DND-41 (cell line): ENCODE measurements at regions not wholly inside any gene's neighbourhood (a gene's known extent, or its start where the extent isn't known, plus 50 kb on each side); places are given as distances from the start of the nearest gene placed in this dataset.

Source experiments
- ATAC-seq: fragments of 200-7000 bp; cut with Tn5 transposase; 3 replicates; pipeline ENCODE4 v1.9.1; 2021; ENCODE audit warnings: low read depth; ENCODE audit not compliant: insufficient read depth
- DNase-seq: peaks from one replicate; pipeline ENCODE4 v3.0.0-alpha.2; 2020
- H2AFZ ChIP-seq: 2 replicates; pipeline ENCODE4 v1.6.0; 2012; ENCODE audit warnings: low read depth, low read length
- H3K27ac ChIP-seq: 2 replicates; pipeline ENCODE4 v1.5.1; 2012; ENCODE audit warnings: low read length, inconsistent platforms
- H3K27me3 ChIP-seq: fragments of 200-600 bp; sonication (generic); 2 replicates; pipeline ENCODE4 v1.6.0; 2012; ENCODE audit warnings: low read length, mild to moderate bottlenecking, inconsistent platforms; ENCODE audit not compliant: insufficient read depth, poor library complexity
- H3K36me3 ChIP-seq: 2 replicates; pipeline ENCODE4 v1.5.1; 2012; ENCODE audit warnings: low read length, inconsistent platforms; ENCODE audit not compliant: insufficient read depth
- H3K4me1 ChIP-seq: 2 replicates; pipeline ENCODE4 v1.5.1; 2012; ENCODE audit warnings: mild to moderate bottlenecking, low read length; ENCODE audit not compliant: insufficient read depth
- H3K4me2 ChIP-seq: 2 replicates; pipeline ENCODE4 v1.6.0; 2012; ENCODE audit warnings: mild to moderate bottlenecking, moderate library complexity, low read length, inconsistent platforms; ENCODE audit not compliant: insufficient read depth
- H3K4me3 ChIP-seq, 2 experiments: fragments of 200-600 bp in 1 of 2; shearing (Covaris generic) in 1 of 2; 2 replicates each; pipeline ENCODE4 v1.5.1; 2012 to 2016; ENCODE audit warnings: inconsistent platforms in 2 of 2, low read length in 2 of 2, mild to moderate bottlenecking in 2 of 2, low read depth in 1 of 2, moderate library complexity in 1 of 2
- H3K79me2 ChIP-seq: 2 replicates; pipeline ENCODE4 v1.6.0; 2012; ENCODE audit warnings: low read length, inconsistent platforms; ENCODE audit not compliant: insufficient read depth
- H3K9ac ChIP-seq: 2 replicates; pipeline ENCODE4 v1.6.0; 2012; ENCODE audit warnings: low read depth, mild to moderate bottlenecking, inconsistent platforms, low read length, moderate library complexity
- H3K9me3 ChIP-seq: 2 replicates; pipeline ENCODE4 v1.5.1; 2012; ENCODE audit warnings: low read length, moderate library complexity, mild to moderate bottlenecking, inconsistent platforms; ENCODE audit not compliant: insufficient read depth, severe bottlenecking
- H4K20me1 ChIP-seq: 2 replicates; pipeline ENCODE4 v1.6.0; 2012; ENCODE audit warnings: low read length; ENCODE audit not compliant: insufficient read depth
- CTCF ChIP-seq: IDR thresholded peaks from 2 replicates; pipeline ENCODE4 v1.5.1; 2012; ENCODE audit warnings: borderline replicate concordance, low read length, moderate library complexity, mild to moderate bottlenecking; ENCODE audit not compliant: poor library complexity, severe bottlenecking; ENCODE audit errors: extremely low read depth
- EZH2 ChIP-seq: IDR thresholded peaks from 3 replicates; pipeline ENCODE4 v1.6.1; 2012; ENCODE audit warnings: borderline replicate concordance, low read depth, mild to moderate bottlenecking, moderate library complexity, low read length, inconsistent platforms; ENCODE audit not compliant: severe bottlenecking

GRCh38 chr1:80593197-80593596 lies 1207.5 kb upstream of the ADGRL2 start:
- no peaks in the 10 kb centered on the region for H3K4me1 ChIP-seq
- no peak overlapping the region for H3K4me2 ChIP-seq
- H2AFZ ChIP-seq = no peak overlapping the region
- no peak overlapping the region for H3K9ac ChIP-seq
- no peaks in the 10 kb centered on the region for H3K27me3 ChIP-seq
- no peak overlapping the region for H3K4me3 ChIP-seq
- H3K79me2 ChIP-seq = no peaks in the 10 kb centered on the region
- no peak for DNase-seq
- no peak overlapping the region for H3K27ac ChIP-seq
- H3K36me3 ChIP-seq = no peaks in the 10 kb centered on the region
- no peak for ATAC-seq
- peaks cover 2% of the 10 kb centered on the region for H3K9me3 ChIP-seq
- TF ChIP-seq CTCF (no peak), EZH2 (no peak)
- no peaks in the 10 kb centered on the region for H4K20me1 ChIP-seq

- H3K27ac ChIP-seq = no peak overlapping the region
- DNase-seq = no peak
- no peak overlapping the region for H3K9ac ChIP-seq
- no peaks in the 10 kb centered on the region for H3K79me2 ChIP-seq
- no peaks in the 10 kb centered on the region for H3K36me3 ChIP-seq
- no peaks in the 10 kb centered on the region for H4K20me1 ChIP-seq
- ATAC-seq = no peak
- H3K27me3 ChIP-seq = no peaks in the 10 kb centered on the region
- H3K9me3 ChIP-seq = no peaks in the 10 kb centered on the region
- H3K4me3 ChIP-seq = no peak overlapping the region
- H3K4me2 ChIP-seq = no peak overlapping the region
- TF ChIP-seq CTCF (no peak), EZH2 (no peak)
- no peaks in the 10 kb centered on the region for H3K4me1 ChIP-seq
- H2AFZ ChIP-seq = no peak overlapping the region
These were observed 1217.8 kb upstream of the ADGRL2 start for GRCh38 chr1:80582980-80583379.

- H3K27ac ChIP-seq = no peak overlapping the region
- no peaks in the 10 kb centered on the region for H3K9me3 ChIP-seq
- no peak overlapping the region for H2AFZ ChIP-seq
- H3K4me3 ChIP-seq = no peak overlapping the region
- H3K79me2 ChIP-seq = no peaks in the 10 kb centered on the region
- ATAC-seq (no peak), DNase-seq (no peak)
- no peaks in the 10 kb centered on the region for H3K36me3 ChIP-seq
- no peak overlapping the region for H3K4me2 ChIP-seq
- no peaks in the 10 kb centered on the region for H3K4me1 ChIP-seq
- no peak overlapping the region for H3K9ac ChIP-seq
- no peaks in the 10 kb centered on the region for H3K27me3 ChIP-seq
- no peaks in the 10 kb centered on the region for H4K20me1 ChIP-seq
- no peak for TF ChIP-seq CTCF
- TF ChIP-seq EZH2 = no peak
These were observed 1221.7 kb upstream of the ADGRL2 start for GRCh38 chr1:80579055-80579454.

- no peaks in the 10 kb centered on the region for H3K4me1 ChIP-seq
- no peak for ATAC-seq
These were observed 1233.9 kb upstream of the ADGRL2 start for GRCh38 chr1:80566867-80567266.

More at GRCh38 chr1:80566867-80567266, 1233.9 kb upstream of the ADGRL2 start:
- no peak overlapping the region for H3K9ac ChIP-seq
- no peak for TF ChIP-seq CTCF
- TF ChIP-seq EZH2 = no peak
- no peaks in the 10 kb centered on the region for H4K20me1 ChIP-seq
- H3K36me3 ChIP-seq = no peaks in the 10 kb centered on the region
- H3K27ac ChIP-seq = no peak overlapping the region
- H3K4me2 ChIP-seq = no peak overlapping the region
- no peaks in the 10 kb centered on the region for H3K9me3 ChIP-seq
- DNase-seq = no peak
- H3K79me2 ChIP-seq = no peaks in the 10 kb centered on the region
- H2AFZ ChIP-seq = no peak overlapping the region
- H3K27me3 ChIP-seq = no peaks in the 10 kb centered on the region
- H3K4me3 ChIP-seq = no peak overlapping the region
